Posterior vena cava (tissue), 2 donors: ENCODE measurements at regions not wholly inside any gene's neighbourhood (a gene's known extent, or its start where the extent isn't known, plus 50 kb on each side); places are given as distances from the start of the nearest gene placed in this dataset.
A peak's percentile ranks its signal among the peaks of the same experiment; 100 is the strongest.

Experiments
- DNase-seq: peaks from one replicate; pipeline ENCODE4 v3.0.0-alpha.2; 2020; ENCODE audit warnings: low spot score
- intact Hi-C, 2 donors: fragments of 100-400 bp; cut with DNase I; formaldehyde crosslinking; loops; one replicate each; pipeline versions ENCODE4 v1.14.1 to v1.14.2; 2022 to 2023
- donor health status: DM: yes; HTN: yes; CAD: no.
- donor health status: DM: yes; HTN: yes; CAD: no.

DNA sequence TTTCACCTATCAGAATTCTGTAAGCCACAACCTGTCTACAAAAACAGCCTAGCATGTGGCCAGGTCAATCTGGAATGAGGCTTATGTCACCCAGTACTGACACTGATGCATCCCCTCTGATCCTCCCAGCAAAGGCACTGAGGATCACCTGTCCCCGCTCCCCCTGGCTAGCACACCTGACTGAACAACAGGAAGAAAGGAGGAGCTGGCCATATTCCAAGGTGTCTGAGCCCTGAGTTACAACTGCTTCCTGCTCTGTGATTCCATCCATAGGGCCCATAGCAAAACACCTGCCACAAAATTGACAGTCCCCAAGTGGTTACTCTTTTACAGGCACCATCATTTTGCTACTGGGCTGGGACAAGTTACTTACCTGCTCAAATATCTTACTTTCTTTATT is 555.5 kb upstream of the CFAP20DC start:
- intact Hi-C loops = no loop called here
- DNase-seq = no peak

DNA sequence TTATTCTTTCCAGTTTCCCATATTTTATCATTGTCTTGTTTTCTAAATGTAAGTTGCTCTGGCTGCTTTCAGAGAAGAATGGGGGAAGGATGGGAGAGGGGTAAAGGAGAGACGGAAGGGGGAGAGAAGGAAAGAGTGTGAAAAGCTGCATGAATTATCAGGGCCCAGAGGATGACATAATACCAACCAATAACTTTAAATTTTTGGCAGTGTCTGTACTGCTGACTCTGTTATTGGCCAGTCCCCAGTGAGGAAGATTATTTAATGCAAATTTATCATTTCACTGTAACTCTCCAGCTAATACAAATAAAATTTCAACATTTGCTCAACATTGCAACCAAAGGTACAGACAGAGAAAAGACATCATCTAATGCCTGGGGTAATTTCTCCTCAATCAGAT is 551.7 kb upstream of the CFAP20DC start:
- intact Hi-C loops = no loop called here
- no peak for DNase-seq

DNA sequence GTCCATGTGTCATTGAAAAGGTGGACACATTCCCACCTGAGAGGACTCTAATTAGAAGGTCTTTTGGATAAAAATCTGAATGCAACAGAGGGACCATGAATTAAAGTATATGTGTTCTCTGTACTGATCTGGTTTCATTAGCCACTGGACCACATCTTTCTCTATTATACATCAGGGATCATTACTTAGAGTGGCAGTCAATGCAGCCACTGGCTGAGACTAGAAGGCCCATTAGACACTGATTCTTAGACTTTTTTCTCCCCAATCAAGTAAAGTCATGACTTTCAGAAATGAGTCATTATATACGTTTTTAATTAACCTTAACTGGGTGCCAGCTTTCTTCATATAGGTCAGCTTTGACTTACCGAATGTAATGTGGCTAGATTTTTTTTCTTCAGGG is 550.8 kb upstream of the CFAP20DC start:
- DNase-seq = no peak
- intact Hi-C loops = no loop called here

DNA sequence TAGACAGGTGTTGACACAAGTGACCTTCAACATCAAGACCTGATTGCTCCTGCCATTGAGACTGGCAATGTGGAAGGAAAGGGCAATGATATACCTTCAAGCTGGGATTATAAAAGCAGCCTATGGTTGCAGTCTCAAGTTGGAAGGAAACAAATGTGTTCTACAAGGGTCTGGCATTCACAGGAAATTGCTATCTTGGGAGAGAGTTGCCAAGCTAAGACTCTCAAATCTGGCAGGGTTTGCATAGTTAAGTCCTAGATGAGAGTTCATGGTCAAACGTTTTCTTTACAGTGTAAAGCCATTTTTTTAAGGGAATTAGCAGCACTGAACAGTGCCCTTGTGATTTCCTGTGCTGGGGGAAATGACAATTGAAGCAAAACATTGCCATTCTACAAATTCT is 546.9 kb upstream of the CFAP20DC start:
- DNase-seq = no peak

DNA sequence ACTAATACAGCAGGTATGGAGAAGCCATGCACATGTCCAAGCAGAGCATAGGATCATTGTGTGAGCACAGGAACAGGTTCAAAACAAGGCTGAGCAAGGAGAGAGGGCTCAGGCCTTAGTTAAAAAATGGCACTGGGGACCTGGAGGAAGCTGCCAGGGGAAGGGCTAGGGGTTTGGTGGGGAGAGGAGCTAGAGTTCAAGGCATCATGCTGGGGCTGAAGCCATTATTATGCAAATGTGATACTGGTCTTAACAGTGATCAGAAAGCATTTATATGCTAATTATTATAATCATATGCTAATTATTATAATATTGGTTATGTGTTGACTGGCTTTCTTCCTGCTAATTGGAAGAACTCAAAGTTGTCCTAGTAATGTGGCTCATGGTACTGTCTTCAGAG is 546.0 kb upstream of the CFAP20DC start:
- intact Hi-C loops = no loop called here

More for the DNA sequence above, 546.9 kb upstream of the CFAP20DC start:
- intact Hi-C loops = no loop called here

DNA sequence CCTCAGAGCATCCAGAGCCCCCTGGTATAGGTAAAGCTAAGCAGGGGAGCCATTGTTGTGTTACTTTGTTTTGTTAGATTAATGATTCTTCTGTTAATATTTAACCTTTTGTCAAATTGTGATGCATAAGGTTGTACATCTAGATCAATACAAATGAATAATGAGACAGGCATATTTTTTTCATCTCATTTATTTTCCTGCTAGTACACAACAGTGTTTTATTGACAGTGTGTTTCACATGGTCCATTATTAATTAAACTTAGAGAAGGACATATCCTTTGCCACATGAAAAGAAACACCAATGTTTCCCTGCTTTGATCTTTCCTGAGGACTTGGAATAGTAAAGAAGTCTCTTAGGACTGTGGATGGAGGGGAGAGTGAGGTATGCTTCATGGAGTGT is 543.6 kb upstream of the CFAP20DC start:
- intact Hi-C loops = no loop called here
- DNase-seq = no peak

More for the DNA sequence above, 546.0 kb upstream of the CFAP20DC start:
- no peak for DNase-seq

DNA sequence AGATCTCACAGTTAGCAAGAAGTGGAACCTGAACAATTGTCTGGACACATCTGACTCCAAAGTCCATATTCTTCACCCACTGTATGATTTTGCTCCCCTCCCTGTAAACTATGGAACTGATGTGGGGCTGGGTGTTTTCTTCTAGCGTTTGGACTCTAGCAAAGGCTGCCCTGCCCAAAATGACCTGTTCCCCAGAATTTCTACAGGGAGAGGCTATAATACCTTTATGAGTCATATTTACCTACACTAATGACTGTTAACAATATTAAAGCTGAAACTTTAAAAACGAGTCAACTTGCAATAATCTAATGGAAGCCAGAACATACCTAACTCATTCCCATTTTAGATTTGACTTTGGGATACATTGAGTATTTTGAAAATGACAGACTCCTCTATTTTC is 531.2 kb upstream of the CFAP20DC start:
- intact Hi-C loops = no loop called here
- no peak for DNase-seq

DNA sequence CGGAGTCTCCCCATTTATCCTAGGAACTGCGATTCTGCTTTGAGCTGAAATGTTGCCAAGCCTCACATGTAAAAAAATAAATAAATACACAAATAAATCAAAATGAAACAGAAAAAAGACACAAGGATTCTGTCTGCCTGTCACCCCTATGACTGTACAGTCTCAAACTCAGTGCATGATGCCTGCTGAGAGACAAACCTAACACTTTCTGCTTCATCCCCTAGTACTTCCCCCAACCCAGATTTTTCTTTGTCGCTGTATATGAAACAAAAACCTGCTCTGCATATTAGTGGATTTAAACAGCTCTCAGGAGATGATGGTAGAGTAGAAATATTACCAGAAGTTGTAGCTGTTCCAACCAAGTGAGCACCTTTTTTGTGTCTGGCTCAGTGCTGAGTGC is 530.7 kb upstream of the CFAP20DC start:
- DNase-seq = no peak
- intact Hi-C loops = no loop called here

DNA sequence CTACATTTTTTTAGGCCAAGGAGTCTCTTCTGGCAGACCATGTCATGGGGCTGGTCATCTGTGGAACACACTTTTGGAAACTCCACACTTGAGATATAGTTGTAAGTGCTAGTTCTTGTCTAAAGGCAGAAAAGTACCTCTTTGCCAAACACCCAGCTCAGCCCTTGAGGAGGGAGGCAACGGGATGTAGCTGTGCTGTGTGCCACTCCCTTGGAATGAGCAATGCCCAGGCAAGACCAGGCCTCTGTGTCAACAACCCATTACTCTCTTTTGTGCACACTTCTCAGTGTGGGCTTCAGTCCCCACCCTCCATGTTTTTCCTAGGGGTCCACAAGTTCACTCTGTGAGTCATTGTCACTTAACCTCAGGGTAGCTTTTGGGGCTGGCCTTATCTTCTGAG is 528.3 kb upstream of the CFAP20DC start:
- no peak for DNase-seq
- intact Hi-C loops = loop anchor here (5.0 to 10.0 kb wide), 2 partner anchors 277 to 279 kb away; no protein-coding TSS in a partner anchor

DNA sequence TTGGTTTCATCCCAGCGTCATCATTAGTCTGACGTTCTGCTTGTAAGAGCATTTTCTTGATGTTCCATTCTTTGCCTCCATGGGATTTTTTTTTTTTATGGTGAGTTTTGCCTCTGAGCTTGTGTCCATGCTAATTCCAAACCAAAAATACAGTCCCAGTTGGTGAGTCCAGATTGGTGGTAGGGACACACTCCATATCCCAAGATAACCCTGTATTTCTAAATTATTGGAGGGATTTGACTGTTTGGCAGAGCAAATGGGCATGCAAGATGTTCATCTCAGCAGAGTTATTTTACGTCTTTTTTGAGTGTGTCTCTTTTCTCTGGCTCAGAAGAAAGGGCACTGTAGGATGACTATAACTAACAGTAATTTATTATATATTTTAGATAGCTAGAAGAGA is 526.8 kb upstream of the CFAP20DC start:
- intact Hi-C loops = loop anchor here (5.0 to 10.0 kb wide), 2 partner anchors 278 to 281 kb away; no protein-coding TSS in a partner anchor
- DNase-seq = no peak

DNA sequence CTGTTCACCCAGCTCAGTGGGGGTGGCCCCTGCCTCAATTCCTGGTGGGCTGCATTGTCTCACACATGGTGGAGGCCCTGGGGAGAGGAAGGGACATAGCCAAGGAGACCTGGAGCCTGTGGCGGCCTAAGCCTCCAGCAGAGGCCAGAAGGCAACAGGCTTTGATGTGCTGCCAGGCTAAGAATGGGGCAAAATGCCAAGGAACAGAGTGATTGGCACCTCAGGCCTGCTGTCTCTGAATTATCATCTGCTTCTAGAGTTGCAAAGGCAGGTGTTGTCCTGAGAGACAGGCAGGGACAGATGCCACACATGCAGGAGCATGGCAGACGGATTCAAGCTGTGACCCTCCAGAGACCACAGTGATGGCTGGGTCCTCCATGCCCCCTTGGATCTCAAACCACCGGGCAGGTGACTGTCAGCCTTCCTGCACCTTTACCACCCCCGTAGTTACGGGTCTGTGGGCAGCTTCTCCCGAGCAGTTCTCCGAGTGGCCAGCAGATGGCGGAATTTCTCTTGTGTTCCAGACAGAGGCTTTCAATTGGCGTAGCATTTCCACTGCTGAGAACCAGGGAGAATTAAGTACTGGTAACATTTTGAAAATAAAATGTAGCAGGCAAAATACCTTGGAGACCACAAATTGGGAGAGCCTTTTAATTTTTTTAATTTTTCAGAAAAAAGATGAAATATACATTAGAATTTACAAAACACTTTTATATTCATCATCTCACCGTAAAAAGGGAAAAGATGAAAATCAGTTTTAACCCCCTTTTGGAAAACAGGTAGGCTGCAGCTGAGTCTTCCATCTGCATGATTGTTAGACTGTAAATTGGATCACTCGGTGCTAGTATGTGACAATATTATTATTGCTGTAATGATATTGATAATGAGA is 525.5 kb upstream of the CFAP20DC start:
- peak; percentile 93 for DNase-seq
- intact Hi-C loops = loop anchor here (5.0 to 10.0 kb wide), 2 partner anchors 279 to 282 kb away; no protein-coding TSS in a partner anchor

DNA sequence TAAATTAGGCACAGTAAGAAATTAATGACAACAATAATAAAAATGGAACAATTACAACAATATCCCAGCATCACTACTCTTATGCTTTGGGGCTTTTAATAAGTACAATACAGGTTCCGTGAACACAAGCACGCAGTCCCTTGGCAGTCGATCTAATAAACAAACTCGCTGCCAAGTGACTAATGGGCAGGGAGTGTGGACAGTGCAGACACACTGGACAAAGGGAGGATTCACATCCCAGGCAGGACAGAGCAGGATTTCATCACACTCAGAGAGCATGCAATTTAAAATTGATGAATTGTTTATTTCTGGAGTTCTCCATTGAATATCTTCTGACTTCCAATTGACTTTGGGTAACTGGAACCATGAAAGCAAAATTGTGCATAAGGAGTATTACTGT is 524.1 kb upstream of the CFAP20DC start:
- no peak for DNase-seq
- intact Hi-C loops = loop anchor here in 1 of 2 donors (1.0 to 10.0 kb wide), 2 partner anchors 32 to 281 kb away; no protein-coding TSS in a partner anchor

DNA sequence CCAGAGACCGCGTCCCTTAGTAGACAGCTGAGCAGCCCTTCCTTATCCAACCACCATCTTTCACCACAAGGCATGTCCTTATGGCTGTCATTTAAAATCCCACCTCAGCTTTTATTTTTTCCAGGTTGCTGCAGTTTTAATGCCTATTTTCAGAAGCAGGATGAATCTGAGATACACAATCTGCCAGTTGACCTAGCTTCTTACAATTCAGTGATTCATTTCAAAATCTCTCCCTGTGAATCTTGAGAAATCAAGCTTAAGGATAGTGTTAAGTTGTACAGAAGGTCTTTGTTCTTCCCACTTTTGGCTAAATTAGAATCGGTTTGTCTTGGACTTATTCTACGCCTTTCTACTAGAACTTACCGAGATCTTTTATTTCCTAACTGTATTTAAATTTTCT is 522.3 kb upstream of the CFAP20DC start:
- intact Hi-C loops = loop anchor here in 1 of 2 donors (10.0 kb wide), 1 partner anchor 283 kb away; no protein-coding TSS in a partner anchor
- DNase-seq = no peak

DNA sequence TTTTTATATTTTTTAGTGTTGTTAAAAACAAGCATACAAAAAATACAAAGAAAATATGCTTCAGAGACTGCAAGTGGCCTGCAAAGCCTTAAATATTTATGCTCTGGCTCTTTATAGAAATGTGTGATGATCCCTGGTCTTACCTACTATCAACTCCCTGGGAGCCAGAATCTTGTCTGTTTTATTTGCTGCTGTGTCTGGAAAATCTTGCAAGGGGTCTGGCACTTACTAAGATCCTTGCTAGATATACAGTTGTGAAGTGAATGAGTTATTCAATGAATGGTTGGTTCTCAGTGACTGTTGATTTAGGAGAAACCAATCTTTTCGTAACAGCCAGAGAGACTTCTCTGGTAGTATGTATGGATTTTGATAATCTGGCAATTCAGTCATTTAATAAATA is 521.0 kb upstream of the CFAP20DC start:
- no peak for DNase-seq
- intact Hi-C loops = loop anchor here in 1 of 2 donors (10.0 kb wide), 1 partner anchor 284 kb away; no protein-coding TSS in a partner anchor

DNA sequence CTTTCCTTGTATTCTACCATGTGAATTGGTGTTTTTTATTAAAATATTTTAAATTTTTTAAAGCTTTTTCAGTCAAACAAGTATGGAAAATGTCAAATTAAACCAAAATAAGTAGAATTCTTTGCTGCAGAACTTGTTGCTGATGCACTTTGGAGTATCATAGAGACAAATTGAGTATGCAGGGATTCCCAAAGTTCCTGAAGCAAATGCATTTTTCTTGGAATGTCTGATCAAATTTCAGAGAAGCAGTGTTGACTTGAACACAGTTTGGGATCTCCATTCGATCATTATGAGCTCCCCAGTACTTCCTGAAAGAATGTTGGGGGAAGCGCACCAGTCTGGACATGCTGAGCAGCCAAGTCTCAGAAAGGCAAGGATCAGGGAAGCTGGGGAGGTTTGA is 517.8 kb upstream of the CFAP20DC start:
- no peak for DNase-seq
- intact Hi-C loops = no loop called here

DNA sequence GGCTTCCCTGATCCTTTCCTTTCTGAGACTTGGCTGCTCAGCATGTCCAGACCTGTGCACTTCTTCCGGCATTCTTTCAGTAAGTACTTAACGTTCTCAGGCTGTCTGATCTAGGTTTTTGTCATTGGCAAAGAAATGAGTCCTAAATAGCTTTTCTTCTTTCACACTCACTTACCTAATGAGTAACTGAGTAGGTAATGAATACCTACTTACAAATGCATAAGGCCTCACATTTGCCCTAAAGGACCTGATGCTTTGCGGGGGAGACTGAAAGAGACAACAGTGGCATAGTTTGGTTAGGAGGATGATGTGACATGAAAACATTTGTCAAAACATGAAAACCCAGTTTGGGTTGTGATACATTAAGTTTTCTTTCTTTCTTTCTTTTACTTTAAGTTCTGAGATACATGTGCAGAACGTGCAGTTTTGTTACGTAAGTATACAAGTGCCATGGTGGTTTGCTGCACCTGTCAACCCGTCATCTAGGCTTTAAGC is 516.7 kb upstream of the CFAP20DC start:
- intact Hi-C loops = no loop called here
- no peak for DNase-seq

DNA sequence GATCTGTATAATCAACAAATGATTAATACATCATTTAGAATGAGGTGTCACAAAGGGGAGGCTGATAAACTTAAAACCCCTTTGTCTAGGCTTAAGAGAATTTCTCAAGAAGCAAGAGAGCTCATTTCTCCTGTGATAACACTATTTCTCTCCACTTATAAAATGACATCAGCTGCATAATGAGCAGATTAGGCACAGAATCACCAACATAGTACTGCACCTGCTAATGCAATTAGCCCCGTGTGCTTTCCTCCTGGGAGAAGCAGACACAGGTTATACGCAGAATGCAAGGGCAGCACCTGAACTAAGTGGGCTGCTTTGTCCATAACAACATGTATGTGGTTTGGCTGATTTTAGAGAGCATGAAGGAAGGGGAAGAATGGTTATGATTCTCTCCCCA is 515.3 kb upstream of the CFAP20DC start:
- intact Hi-C loops = no loop called here
- no peak for DNase-seq

DNA sequence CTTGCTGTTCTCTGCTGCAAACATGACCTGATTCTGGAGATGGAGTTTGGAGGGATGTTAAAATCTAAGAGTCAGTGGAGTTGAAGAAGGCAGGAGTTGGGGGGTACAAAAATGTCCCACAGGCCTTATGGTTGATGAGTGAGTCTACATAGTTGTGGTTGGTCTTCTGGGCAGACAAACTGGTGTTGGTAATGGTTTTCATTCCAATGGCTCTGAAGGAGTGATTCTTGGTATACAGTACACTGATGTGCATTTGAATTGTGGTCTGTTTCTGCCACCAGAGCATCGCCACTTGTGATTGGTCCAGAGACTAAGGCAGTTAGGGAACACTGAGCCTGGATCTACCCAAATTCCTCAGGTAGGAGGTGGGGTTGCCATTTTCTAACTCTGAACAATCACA is 514.1 kb upstream of the CFAP20DC start:
- DNase-seq = no peak
- intact Hi-C loops = no loop called here

DNA sequence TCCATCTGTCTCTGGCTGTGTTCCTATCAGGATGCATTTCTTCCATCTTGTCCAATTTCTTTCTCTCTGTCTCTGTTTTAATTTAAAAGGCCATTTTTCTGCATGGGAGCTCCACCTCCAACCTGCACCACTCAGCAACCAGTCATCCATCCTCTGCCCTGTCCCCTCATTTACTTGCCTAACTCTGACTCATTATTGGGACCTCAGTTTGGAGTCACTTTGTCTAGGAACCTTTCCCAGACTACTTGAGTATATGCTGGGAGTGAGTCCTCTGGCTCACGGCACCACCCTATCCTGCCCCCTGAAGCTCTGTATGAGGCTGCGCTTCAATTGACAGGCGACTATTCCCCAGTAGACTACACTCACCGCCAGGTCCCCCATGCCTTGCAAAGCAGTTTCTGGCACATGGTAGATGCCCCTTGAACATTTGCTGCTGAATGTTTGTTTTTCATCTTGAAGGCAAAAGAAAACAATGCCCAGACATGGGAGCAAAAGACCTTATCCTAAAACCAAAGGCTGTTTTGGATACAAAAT is 513.3 kb upstream of the CFAP20DC start:
- no peak for DNase-seq
- intact Hi-C loops = no loop called here

DNA sequence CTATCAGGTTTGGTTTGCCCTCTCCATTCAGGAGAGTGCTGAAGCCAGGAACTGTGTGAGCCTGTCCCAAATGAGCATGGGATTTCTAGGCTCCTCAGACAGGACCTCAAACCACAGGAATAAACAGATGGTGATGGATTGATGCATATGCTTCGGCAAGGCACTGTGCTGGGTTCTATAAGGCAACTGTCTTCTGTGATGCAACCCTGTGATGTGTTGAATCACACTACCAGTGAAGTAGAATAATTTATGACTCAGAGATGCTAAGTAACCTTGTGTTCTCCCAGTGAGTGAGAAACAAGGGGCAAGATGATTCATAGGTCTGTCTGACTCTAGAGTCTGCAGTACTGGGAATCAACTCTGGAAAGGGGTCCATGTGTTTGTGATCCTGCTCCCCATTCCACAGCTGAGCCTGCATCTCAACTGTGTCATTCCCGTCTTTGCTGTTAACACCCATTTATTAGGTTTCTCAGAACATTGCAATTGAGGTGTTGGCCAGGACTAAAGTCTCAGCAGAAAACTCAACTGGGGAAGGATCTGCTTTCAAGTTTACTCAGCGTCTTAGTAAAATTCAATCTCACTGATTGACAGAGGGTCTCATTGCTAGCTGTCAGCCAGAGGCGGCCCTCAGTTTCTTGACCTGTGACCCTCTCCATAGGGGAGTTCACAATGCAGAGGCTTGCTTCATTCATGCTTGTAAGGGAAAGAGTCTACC is 510.1 kb upstream of the CFAP20DC start:
- intact Hi-C loops = no loop called here
- no peak for DNase-seq
